GM18502 (cell line): ENCODE measurements at regions not wholly inside any gene's neighbourhood (a gene's known extent, or its start where the extent isn't known, plus 50 kb on each side); places are given as distances from the start of the nearest gene placed in this dataset.

Experiments
- ATAC-seq: cut with Tn5 transposase; IDR thresholded peaks from one replicate; pipeline ENCODE4 v1.9.1; 2021; ENCODE audit warnings: mild to moderate bottlenecking; ENCODE audit not compliant: unreplicated experiment, poor library complexity

DNA sequence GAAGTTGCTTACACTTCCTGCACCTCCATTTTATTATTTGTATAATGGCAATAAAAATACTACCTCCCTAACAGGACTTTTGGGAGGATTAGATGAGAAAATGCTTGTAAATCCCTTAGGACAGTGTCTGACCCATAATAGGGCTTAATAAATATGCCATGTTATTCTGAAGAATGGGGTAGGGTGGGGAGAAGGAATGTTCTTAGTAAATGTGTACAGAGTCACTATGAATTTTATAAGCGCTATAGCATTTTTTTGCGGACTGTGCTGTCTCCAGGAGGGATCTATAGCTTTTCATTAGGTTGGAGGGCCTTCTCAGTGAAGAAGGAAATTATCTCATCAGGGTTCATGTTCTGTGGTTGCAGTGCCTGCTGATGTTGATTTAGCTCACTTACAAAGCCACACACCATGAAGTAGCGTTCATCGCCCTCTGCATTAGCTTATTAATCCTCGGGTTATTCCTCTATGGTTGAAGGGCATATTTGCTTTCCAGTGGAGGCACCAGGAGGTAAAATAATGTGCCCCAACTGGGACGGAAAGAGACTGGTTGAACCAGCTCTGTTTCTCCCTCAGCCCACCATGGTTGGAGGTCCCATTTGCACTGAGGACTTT is 497.1 kb downstream of the ARHGEF28 start:
- ATAC-seq = no peak

DNA sequence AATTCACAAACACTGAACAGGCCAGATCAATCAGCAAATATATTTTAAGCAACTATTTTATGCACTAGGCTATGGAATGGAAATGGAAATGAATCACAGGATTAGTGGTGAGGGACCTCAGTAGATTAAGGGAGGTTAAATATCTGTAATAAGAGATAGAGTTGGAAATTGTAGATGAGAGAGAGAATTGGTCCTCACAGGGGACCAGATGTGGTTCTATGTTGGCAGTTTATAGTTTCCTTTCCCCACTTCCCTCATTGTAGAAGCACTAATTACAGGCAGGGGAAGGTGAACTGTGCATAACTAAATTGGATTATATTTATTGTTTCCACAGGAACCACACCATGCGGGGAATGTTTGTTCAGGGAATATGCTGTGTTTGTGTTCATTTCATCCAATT is 496.2 kb downstream of the ARHGEF28 start:
- no peak for ATAC-seq

GRCh38 chr5:74120585-74120984 is 494.6 kb downstream of the ARHGEF28 start:
- no peak for ATAC-seq

- ATAC-seq = no peak
Observed at GRCh38 chr5:74118071-74118470, 492.1 kb downstream of the ARHGEF28 start.

DNA sequence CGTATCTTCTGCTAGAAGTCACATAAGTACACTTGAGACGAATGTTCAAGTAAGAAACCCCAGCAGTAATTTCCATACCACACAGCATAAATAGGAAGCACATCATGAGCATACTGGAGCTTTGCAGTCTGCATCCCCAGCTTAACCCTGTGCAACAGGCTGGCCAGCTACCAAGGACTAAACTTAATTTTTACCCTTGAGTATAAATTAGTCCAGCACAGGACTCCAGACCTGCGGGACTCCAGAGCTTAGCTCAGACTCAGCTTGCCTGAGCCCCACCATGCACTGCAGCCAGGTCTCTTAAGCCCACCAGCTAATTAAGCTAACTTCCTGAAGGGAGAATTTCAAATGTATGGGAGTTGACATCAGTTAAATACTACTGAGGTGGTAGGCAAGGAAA is 491.0 kb downstream of the ARHGEF28 start:
- no peak for ATAC-seq

- ATAC-seq = no peak
Observed at GRCh38 chr5:74116266-74116665, 490.3 kb downstream of the ARHGEF28 start.

DNA sequence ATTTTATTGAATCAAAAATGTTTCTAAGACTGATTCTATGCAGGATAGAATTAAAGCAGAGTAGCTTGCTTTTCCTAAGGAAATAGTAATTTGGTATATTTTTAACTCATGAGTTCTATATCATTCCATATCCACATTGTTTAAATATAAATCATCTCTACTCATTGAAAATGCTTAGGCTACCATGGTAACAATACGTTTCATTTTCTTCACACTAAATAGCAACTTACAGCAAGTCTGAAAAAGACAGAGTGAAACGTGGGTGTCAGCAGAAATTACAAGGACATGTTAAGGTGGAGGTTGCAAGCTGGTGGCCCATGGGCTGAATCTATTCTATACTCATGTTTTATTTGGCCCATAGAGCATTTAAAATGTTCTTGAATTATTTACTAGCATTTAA is 487.9 kb downstream of the ARHGEF28 start:
- no peak for ATAC-seq

DNA sequence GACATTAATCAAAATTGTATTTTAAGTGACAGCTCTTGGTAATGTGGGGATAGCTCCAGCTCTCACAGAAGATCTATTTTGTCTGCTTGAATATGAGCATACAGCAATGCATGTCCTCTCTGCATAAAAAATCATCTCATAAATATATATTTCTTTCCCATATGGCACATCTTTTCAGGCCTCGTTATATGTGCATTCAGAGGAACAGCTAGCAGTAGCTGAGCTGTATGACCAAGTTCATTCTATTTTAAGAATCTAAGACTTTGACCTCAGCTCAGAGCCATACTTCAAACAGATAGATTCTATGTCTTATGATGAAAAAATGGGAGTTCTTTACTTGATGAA is 487.2 kb downstream of the ARHGEF28 start:
- no peak for ATAC-seq

GRCh38 chr5:74112372-74113195 is 486.6 kb downstream of the ARHGEF28 start:
- ATAC-seq = no peak

- no peak for ATAC-seq
Observed at GRCh38 chr5:74111764-74112163, 485.8 kb downstream of the ARHGEF28 start.

DNA sequence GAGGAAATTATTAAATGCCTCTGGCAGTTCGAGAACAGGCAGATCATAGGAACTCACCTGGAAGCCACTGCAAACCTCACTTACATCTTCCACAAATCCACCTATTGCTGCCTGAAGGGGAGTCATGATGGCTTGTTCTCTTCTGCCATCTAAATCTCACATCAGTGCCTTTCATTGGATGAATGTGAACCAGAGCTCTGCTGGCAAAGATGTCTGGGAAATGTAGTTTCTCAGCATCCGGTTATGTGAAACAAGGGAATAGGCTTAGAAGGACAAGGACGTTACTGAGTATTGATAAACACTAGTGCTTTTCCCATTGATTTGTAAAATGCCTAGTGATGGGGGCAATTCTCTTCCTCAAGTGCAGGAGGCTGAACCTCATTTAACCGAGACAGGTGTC is 483.3 kb downstream of the ARHGEF28 start:
- ATAC-seq = no peak

- ATAC-seq = no peak
Observed at GRCh38 chr5:74107899-74108298, 481.9 kb downstream of the ARHGEF28 start.

DNA sequence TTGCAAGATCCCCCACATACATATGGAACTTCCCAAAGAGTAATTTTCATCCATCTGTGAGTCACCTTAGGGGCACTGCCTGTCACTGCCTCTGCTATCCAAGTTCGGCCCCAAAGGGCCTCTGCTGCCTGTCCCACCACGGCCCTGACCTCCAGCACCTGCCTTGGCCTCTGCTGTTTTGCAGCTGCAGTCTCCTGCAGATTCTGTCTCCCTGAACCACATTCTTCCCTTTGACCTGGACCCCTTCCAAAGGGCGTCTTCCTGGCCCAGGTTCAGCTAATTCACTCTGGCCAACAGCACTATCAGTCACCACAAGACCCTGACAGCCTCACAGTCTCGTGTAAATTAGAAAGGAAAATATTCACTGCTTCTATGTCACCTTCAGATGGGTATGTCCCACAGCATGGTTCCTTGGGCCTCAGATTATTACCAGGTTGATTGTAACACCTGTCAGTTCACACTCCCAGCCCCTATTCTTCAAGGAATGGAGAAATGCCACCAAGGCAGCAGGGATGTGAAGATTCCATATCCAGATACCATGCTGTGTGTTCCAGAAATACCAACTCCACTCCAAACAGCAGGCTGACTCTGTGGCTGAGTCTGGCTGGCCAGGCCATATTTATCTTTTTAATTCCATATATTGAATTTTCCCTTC is 479.3 kb downstream of the ARHGEF28 start:
- no peak for ATAC-seq

- ATAC-seq = no peak
Observed at GRCh38 chr5:74103131-74104023, 477.4 kb downstream of the ARHGEF28 start.

DNA sequence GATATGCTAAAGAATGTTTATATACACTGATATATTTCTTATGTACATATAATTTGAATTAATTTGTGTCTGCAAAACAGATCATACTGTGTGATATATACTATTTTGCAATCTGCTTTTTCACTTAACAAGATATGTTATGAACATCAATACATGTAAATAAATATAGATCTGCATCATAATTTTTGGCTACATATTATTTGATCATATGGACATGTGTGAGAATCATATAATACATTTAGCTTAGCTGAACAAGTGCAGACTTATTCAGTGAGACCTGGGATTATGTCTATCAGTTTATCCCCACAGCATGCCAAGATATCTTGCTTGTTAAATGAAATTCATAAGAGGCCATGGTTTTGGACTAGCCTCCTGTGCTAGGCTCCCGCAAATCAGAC is 474.3 kb downstream of the ARHGEF28 start:
- no peak for ATAC-seq

- ATAC-seq = no peak
Observed at GRCh38 chr5:74099538-74100267, 473.7 kb downstream of the ARHGEF28 start.

DNA sequence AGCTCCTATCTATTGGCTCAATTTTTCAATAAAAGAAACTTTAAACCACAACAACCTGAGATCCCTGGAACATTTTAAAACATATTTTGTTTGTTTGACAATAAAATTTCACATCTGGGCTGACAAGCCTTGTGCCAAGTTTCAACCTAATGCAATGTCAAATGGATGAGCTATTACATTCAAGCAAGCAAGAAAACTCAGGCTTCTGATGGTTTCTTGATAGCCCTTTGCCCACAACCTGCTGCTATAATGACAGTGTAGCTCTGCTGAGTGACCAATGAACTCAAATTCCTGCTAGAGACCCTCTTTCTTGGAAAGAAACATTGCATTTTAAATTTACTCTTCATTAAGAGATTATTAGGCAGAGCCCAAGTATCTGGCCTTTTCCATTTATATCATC is 472.9 kb downstream of the ARHGEF28 start:
- ATAC-seq = no peak

DNA sequence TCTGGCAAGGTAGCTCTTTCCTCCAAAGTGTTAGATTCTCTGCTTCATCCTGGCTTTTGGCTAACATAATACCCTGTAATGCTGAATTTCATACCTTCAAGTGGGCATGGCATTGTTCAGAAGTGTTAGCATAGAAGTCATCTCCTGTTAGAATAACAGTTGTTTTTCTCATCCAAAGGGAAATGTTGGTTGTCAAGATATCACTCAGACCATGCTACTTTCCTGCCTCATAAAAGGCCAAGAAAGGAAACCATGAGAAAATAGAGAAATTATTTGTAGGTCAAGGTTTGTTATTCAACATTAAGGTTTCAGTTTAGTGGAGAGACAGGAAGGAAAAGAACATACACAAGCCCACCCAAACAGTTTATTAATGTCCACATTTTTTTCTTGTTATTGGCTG is 472.5 kb downstream of the ARHGEF28 start:
- ATAC-seq = no peak

- ATAC-seq = no peak
Observed at GRCh38 chr5:74096325-74096724, 470.3 kb downstream of the ARHGEF28 start.

DNA sequence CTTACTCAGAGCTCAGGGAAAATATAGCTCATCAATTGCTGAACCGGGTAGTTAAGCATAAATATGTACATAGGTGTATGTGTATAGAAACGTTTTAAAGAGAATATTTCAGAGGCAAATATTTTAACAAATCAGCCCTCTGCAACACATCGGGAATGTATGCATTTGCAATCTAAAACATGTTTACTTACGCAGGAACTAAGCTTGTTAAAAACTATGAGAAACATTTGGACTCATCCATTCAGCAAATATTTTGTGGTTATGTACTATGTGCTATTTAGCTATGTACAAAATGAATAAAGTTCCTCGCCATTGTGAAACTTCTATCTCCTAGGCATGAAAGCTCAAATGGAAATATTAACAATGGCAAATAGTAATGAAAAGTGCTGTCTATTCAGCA is 469.9 kb downstream of the ARHGEF28 start:
- ATAC-seq = no peak
